A673 (cell line): ENCODE measurements at regions not wholly inside any gene's neighbourhood (a gene's known extent, or its start where the extent isn't known, plus 50 kb on each side); places are given as distances from the start of the nearest gene placed in this dataset.

ENCODE experiments used
- CTCF ChIP-seq: fragments of 300-800, 200-600 bp; sonication (generic); conservative IDR thresholded peaks from 2 replicates; pipeline ENCODE4 v1.5.1; 2017; ENCODE audit warnings: low read depth, mild to moderate bottlenecking, antibody characterized with exemption, low read length, moderate library complexity, mixed read lengths
- EZH2 ChIP-seq: fragments of 200-600 bp; sonication (generic); IDR thresholded peaks from 2 replicates; pipeline ENCODE4 v1.6.1; 2017; ENCODE audit warnings: borderline replicate concordance, low read depth, mild to moderate bottlenecking, mixed read lengths, antibody characterized with exemption, low read length; ENCODE audit not compliant: poor library complexity, severe bottlenecking

- TF ChIP-seq CTCF, result no peak
- TF ChIP-seq EZH2, result no peak
Measured at GRCh38 chr2:76197428-76197827, 486.7 kb upstream of the GCFC2 start.
